ENCODE measurements at regions not wholly inside any gene's neighbourhood (a gene's known extent, or its start where the extent isn't known, plus 50 kb on each side); places are given as distances from the start of the nearest gene placed in this dataset.

GRCh38 chr14:101409006-101409543, 152.2 kb upstream of the DIO3 start:
- no peak overlapping the region for H3K4me3 ChIP-seq (ENCODE audit: low read depth, low read length)
- DNase-seq (ENCODE audit: low read depth), result no peak

- DNase-seq (ENCODE audit: low read depth), result no peak
- no peak overlapping the region for H3K4me3 ChIP-seq (ENCODE audit: low read depth, low read length)
These were observed 151.2 kb upstream of the DIO3 start for GRCh38 chr14:101410126-101410525.

- H3K4me3 ChIP-seq (ENCODE audit: low read depth, low read length), result no peak overlapping the region
- DNase-seq (ENCODE audit: low read depth), result no peak
These were observed 150.1 kb upstream of the DIO3 start for GRCh38 chr14:101411151-101411550.

DNA sequence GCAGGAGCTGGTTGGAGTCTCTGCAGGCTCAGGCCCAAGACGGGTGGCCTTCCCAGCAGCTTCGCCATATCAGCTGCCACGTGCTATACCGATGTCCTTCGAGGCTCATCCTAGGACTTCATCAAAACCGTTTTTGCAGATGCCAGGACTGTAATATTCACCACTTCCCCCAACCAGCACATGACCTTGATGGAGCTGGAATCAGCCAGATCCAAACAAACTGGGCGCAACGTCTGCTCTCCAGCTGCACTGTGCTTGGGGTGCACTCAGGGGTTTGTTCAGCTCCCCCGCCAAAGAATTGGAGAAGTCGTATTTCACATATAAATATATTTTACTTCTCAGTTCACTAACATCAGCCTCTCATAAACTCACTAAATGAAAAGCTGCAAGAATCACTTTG, 149.5 kb upstream of the DIO3 start:
- DNase-seq (ENCODE audit: low read depth), result no peak

GRCh38 chr14:101412739-101413138, 148.6 kb upstream of the DIO3 start:
- no peak overlapping the region for H3K4me3 ChIP-seq (ENCODE audit: low read depth, low read length)
- no peak for DNase-seq (ENCODE audit: low read depth)

More for the DNA sequence above, 149.5 kb upstream of the DIO3 start:
- H3K4me3 ChIP-seq (ENCODE audit: low read depth, low read length), result no peak overlapping the region

GRCh38 chr14:101417434-101417833, 143.9 kb upstream of the DIO3 start:
- no peak for DNase-seq (ENCODE audit: low read depth)
- no peak overlapping the region for H3K4me3 ChIP-seq (ENCODE audit: low read depth, low read length)

GRCh38 chr14:101418601-101419000, 142.7 kb upstream of the DIO3 start:
- H3K4me3 ChIP-seq (ENCODE audit: low read depth, low read length), result no peak overlapping the region
- DNase-seq (ENCODE audit: low read depth), result no peak

GRCh38 chr14:101426466-101426865, 134.8 kb upstream of the DIO3 start:
- no peak for DNase-seq (ENCODE audit: low read depth)
- H3K4me3 ChIP-seq (ENCODE audit: low read depth, low read length), result no peak overlapping the region

GRCh38 chr14:101428409-101428808, 132.9 kb upstream of the DIO3 start:
- H3K4me3 ChIP-seq (ENCODE audit: low read depth, low read length), result no peak overlapping the region
- DNase-seq (ENCODE audit: low read depth), result no peak

- DNase-seq (ENCODE audit: low read depth), result no peak
- no peak overlapping the region for H3K4me3 ChIP-seq (ENCODE audit: low read depth, low read length)
These were observed 125.7 kb upstream of the DIO3 start for GRCh38 chr14:101435546-101435945.

DNA sequence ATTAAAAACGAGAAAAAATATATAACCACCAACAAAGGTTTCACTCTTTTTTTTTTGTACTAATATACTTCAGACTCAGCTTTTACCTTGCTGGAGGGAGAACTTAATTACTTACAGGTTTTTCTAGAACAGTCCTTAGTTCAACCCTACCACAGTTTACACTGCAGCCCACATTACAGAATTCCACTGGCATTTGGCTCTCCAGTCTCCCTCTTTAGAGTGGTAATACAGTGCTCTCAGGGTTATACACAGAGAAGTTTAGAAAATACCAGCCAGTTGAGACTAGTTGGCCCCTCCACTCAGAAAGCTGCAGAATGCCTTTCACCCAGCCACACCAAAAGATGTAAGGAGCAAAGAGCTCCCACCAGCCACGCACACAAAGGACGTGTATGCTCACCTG, 122.3 kb upstream of the DIO3 start:
- no peak for DNase-seq (ENCODE audit: low read depth)
- no peak overlapping the region for H3K4me3 ChIP-seq (ENCODE audit: low read depth, low read length)

DNA sequence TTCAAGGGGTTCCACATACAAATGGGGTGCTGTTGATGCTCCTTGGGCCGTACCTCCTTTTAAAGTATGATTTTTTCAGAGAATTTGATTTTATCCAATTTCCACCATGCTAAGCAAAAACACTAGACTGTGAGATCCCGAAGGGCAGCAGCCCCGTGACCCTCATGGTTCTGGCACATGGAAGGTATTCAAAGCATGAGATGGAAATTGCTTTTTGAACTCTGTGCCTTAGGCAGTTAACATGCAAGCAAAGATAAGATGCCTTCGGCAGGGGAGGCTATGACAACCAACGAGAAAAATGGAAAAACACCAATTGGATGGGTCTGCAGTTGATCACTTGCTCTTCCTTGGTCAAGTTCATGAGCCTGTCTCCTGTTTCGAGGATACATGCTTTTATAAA, 120.8 kb upstream of the DIO3 start:
- H3K4me3 ChIP-seq (ENCODE audit: low read depth, low read length), result no peak overlapping the region
- DNase-seq (ENCODE audit: low read depth), result no peak

GRCh38 chr14:101441710-101442109, 119.6 kb upstream of the DIO3 start:
- no peak overlapping the region for H3K4me3 ChIP-seq (ENCODE audit: low read depth, low read length)
- no peak for DNase-seq (ENCODE audit: low read depth)

DNA sequence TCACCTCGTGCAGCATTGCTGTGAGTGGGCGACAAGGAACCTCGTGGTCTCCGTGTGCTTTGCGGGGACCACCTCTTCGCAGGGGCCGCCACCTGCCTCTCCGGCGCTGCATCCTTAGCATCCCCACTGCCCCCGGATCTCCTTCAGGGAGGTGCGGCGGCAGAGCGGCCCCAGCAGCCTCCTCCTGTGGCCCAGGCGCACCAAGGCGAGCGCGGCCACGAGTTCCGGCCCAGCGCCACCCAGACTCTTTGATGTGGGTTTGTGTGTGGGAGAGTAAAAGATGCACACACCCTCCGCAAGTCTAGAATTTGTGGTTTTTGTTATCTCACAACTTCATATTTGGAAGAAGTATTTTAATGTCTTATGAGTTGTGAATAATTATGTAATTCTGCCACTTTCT, 118.8 kb upstream of the DIO3 start:
- DNase-seq (ENCODE audit: low read depth), result no peak
- H3K4me3 ChIP-seq (ENCODE audit: low read depth, low read length), result no peak overlapping the region

DNA sequence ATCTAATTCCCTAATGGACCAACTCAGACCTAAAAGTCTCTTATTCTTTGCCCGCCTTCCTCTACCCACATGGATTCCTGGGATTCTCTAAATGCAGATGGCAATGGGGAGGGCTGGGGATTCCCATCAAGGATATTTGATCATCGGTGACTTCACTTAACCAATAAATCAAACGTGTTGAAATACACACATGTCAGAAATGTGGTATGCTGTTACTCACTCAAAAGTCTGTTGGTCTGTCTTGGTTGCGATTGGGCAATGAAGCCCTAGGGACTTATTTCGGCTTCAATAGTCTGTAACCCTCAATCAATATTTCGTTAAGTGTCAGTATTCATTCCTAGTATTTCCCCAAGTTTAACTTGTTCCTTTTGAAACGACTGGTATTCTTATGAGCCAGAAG, 117.2 kb upstream of the DIO3 start:
- peak; percentile 9 for DNase-seq (ENCODE audit: low read depth)
- no peak overlapping the region for H3K4me3 ChIP-seq (ENCODE audit: low read depth, low read length)

DNA sequence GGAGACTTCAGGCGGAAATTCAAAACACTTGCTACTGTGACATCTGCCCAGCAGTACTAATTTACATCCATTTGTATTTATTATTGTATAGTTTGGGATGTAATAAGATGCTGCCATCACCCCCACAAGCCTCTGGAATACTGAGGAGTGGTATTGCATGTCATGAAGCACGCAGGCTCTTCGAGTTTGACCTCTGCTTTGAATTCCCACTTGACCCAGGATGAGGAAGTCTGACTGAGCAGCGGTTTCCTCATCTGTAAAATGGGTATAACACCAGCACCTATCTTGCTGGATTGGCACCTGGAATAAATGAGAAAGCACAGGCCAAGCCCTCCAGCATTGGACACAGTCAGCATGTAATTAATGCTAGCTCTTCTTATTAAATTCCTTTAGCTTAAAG, 116.0 kb upstream of the DIO3 start:
- DNase-seq (ENCODE audit: low read depth), result no peak
- no peak overlapping the region for H3K4me3 ChIP-seq (ENCODE audit: low read depth, low read length)

GRCh38 chr14:101446387-101446969, 114.8 kb upstream of the DIO3 start:
- no peak overlapping the region for H3K4me3 ChIP-seq (ENCODE audit: low read depth, low read length)
- no peak for DNase-seq (ENCODE audit: low read depth)

- no peak for DNase-seq (ENCODE audit: low read depth)
- H3K4me3 ChIP-seq (ENCODE audit: low read depth, low read length), result no peak overlapping the region
These were observed 112.2 kb upstream of the DIO3 start for GRCh38 chr14:101449114-101449513.

DNA sequence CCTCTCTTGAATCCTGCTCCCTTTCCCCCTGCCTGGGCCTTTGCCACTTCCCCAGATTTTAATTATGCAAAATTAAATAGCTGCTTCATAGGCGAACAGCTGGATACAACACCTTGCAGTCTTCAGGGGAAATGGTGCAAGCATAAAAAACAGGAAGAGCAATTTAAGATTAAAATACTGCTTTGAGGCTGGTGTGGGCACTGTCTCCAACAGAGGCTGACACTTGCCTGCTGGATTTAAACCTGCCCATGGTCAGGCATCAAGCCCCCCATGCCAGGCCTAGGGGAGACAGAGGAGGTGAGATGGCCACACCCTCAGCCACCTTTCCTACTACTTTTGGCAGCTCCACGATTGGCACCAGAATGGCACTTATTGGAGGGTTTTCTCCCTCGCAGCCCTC, 110.1 kb upstream of the DIO3 start:
- no peak for DNase-seq (ENCODE audit: low read depth)

DNA sequence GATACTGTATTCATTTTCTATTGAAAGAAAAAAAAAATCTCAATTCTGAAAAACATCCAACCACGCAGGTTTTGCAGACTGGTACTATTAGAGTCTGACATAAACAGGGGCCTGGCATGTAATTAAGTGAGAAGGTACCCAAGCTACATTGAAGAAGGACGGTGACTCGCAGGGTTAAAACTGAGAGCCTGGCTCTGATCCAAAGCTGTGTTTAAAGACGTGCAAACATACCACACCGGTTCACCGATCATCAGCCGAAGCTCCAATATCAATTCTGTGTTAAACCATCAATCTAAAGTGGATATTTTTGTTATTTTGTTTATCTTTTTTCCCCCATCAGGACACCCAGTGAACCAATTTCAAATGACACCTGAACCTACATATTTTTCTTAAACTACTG, 108.1 kb upstream of the DIO3 start:
- DNase-seq (ENCODE audit: low read depth), result no peak
- no peak overlapping the region for H3K4me3 ChIP-seq (ENCODE audit: low read depth, low read length)

More for the DNA sequence above, 110.1 kb upstream of the DIO3 start:
- H3K4me3 ChIP-seq (ENCODE audit: low read depth, low read length), result no peak overlapping the region

GRCh38 chr14:101454229-101454628, 107.1 kb upstream of the DIO3 start:
- H3K4me3 ChIP-seq (ENCODE audit: low read depth, low read length), result no peak overlapping the region
- no peak for DNase-seq (ENCODE audit: low read depth)

Data from skeletal muscle cell (primary cell).